Urothelium cell line (cell line): ENCODE measurements at regions not wholly inside any gene's neighbourhood (a gene's known extent, or its start where the extent isn't known, plus 50 kb on each side); places are given as distances from the start of the nearest gene placed in this dataset.

Experiments
- DNase-seq: peaks from one replicate; pipeline ENCODE4 v3.0.0; 2011; ENCODE audit warnings: low spot score, mixed read lengths
- FAIRE-seq: peaks from 2 replicates; lab custom pipeline; 2011; peaks lifted over from hg19 to GRCh38; lab: Jason Lieb, UNC

GRCh38 chr6:12221856-12222255 is 68.3 kb upstream of the EDN1 start:
- DNase-seq (no peak), FAIRE-seq (no peak)

GRCh38 chr6:12222405-12223366 is 67.5 kb upstream of the EDN1 start:
- FAIRE-seq (no peak), DNase-seq (no peak)

- FAIRE-seq (no peak), DNase-seq (no peak)
Measured at GRCh38 chr6:12223383-12223782, 66.8 kb upstream of the EDN1 start.

- FAIRE-seq, result no peak
Measured at GRCh38 chr6:12224251-12224650, 65.9 kb upstream of the EDN1 start.

DNA sequence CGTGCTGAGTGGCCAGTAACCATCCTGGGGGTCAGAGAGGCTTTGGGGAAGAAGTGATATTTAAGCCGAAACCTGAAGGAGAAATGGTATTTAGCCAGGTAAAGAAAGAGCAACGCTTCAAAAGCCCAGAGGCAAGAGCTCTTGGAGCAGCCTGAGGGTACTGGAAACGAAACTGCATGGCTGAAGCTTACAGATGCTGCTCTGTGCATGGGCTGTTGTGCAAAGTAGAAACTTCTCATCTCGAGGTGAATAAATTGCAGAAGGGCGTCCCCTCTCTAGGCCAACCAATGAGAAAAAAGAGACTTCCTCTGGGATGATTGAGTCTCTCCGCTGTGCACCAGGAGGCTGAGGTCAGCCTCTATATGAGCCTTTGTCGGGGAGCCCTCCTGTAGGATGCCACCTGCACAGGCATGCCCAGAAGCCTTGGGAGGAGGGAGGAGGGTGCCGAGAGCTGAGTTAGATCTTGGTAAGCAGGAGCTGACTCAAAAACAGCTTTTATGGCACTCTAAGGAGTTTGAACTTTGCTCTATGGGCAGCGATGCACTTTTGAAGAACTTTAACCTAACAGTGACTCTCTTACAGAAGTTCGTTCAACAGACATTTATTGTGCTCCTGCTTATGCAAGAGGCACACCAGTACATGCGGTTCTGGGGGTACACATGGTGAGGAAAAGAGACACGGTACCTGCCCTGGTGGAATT is 61.6 kb upstream of the EDN1 start:
- DNase-seq (no peak), FAIRE-seq (no peak)

More at GRCh38 chr6:12224251-12224650, 65.9 kb upstream of the EDN1 start:
- no peak for DNase-seq

- no peak for DNase-seq
- no peak for FAIRE-seq
Measured at GRCh38 chr6:12229332-12229731, 60.8 kb upstream of the EDN1 start.

DNA sequence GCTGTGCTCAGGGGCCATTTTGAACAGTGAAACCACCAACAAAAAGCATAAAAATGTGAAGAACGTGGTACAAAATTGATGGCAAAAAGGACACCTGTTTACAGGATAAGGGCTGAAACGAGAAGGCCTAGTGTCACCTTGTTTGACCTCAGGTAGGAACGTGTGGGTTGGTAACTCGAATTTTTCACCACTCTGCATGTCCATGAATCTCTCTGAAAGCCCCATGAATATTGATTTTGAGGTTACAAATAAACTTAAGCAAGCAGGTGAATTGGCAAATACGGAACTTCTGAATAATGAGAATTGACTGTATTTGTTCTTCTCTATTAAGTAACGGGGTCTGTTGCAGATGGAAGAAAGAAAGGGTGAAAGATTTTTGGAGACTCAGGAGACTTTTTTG is 59.6 kb upstream of the EDN1 start:
- no peak for FAIRE-seq
- no peak for DNase-seq

DNA sequence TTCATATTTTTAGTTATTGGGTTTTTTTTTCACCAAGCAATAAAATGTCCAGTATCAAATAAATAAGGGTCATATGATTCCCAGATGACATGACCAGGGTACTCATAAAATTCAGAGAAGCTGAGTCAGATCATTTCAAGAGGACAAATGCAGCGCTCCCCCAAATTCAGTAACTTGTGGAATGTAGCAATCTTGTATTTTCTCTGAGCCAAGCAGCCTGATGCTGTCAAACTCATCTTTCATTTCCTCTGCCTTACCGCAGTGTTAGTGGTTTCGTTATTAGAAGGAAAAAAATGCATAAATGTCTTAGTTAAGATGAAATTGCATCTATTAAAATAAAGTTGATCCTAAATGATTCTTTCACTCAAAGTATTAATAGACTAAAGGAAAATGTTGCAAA is 57.8 kb upstream of the EDN1 start:
- DNase-seq (peak; percentile 13), FAIRE-seq (no peak)

DNA sequence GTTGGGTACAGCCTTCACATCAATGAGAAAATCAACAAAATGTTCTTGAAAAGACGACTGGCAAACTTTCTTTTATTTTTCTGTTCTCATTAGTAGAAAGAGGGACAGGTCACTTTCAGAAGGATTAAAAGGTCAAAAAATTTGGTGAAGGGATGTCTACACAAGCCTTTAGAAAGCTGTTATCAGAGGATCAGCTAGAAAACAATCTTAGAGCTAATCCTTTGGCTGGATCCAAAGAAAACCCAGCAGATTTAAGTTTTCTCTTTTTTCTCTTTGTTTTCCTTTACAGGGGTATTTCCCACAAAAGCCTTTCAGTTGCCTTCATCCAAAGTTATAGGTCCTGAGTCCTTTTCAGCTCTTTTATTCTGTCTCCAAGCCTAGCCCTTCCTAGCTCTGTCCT is 57.3 kb upstream of the EDN1 start:
- FAIRE-seq (no peak), DNase-seq (no peak)

- DNase-seq (peak; percentile 59), FAIRE-seq (no peak)
Measured at GRCh38 chr6:12233693-12234571, 56.2 kb upstream of the EDN1 start.

DNA sequence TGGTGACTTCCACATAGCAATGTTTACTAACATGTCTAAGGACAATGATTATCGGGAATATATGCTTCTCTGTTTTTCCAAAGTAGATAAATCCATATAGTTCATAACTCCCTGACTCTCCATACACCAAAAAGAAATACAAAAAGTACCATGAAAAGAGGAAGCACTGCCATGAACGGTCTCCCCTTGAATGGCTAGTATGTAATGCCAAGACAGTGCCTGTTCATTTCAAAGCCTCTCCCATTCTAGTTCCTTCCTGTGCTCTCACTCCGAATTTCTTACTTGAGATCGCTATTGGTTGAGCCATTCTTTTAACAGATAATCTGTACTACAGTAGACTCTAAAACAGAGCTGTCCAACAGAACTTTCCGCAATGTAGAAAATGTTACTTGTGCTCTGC is 54.8 kb upstream of the EDN1 start:
- no peak for FAIRE-seq
- no peak for DNase-seq

- no peak for DNase-seq
- FAIRE-seq, result no peak
Measured at GRCh38 chr6:12238219-12238618, 51.9 kb upstream of the EDN1 start.
